Heart right ventricle (tissue), 16 donors: ENCODE measurements at regions not wholly inside any gene's neighbourhood (a gene's known extent, or its start where the extent isn't known, plus 50 kb on each side); places are given as distances from the start of the nearest gene placed in this dataset.

Source experiments
- ATAC-seq, 8 donors: fragments of 200-7000 bp; cut with Tn5 transposase; one replicate each; pipeline ENCODE4 v1.9.1; 2020; ENCODE audit warnings: mild to moderate bottlenecking in 8 of 8, moderate library complexity in 8 of 8, moderate number of reproducible peaks in 1 of 8
- DNase-seq, 2 donors: peaks; one replicate each; pipeline ENCODE4 v3.0.0-alpha.2; 2020
- H3K27ac ChIP-seq, 10 donors: fragments of 200-600 bp; sonication (generic) in 2 of 10; one replicate each; pipeline versions ENCODE4 v1.5.0 to v1.8.0; 2020 to 2022; ENCODE audit warnings: mild to moderate bottlenecking in 3 of 10
- H3K27me3 ChIP-seq, 7 donors: fragments of 200-600 bp; one replicate each; pipeline ENCODE4 v1.8.0; 2021 to 2022; ENCODE audit warnings: mild to moderate bottlenecking in 2 of 7
- H3K36me3 ChIP-seq, 9 donors: fragments of 200-600 bp; sonication (generic) in 1 of 9; one replicate each; pipeline versions ENCODE4 v1.5.0 to v1.8.0; 2020 to 2022; ENCODE audit warnings: mild to moderate bottlenecking in 2 of 9
- H3K4me1 ChIP-seq, 9 donors: fragments of 200-600 bp; sonication (generic) in 1 of 9; one replicate each; pipeline versions ENCODE4 v1.5.0 to v1.8.0; 2020 to 2022; ENCODE audit warnings: mild to moderate bottlenecking in 4 of 9
- H3K4me3 ChIP-seq, 10 donors: fragments of 200-600 bp; sonication (generic) in 2 of 10; one replicate each; pipeline versions ENCODE4 v1.5.0 to v1.8.0; 2020 to 2022; ENCODE audit warnings: mild to moderate bottlenecking in 7 of 10, moderate library complexity in 2 of 10
- H3K9me3 ChIP-seq, 11 donors: fragments of 200-600 bp in 10 of 11; sonication (generic) in 2 of 11; one replicate each; pipeline versions ENCODE4 v1.5.0 to v1.8.0; 2013 to 2022; ENCODE audit warnings: mild to moderate bottlenecking in 2 of 11, control low read depth in 1 of 11, moderate library complexity in 1 of 11
- CTCF ChIP-seq, 9 donors: fragments of 200-600 bp; sonication (generic) in 2 of 9; IDR thresholded peaks; one replicate each; pipeline versions ENCODE4 v1.5.0 to v1.8.0; 2021 to 2022; ENCODE audit warnings: antibody characterized with exemption in 9 of 9, mild to moderate bottlenecking in 5 of 9, moderate library complexity in 1 of 9
- WGBS, 2 donors: extraction: QIAGEN DNeasy Blood & Tissue Kit; methylation state at CpG; one replicate each; pipeline ENCODE4 v1.1.7; 2013; ENCODE audit warnings: inconsistent platforms in 1 of 2; 5-methylcytosine and 5-hydroxymethylcytosine counted together
- intact Hi-C, 10 donors: fragments of 100-400 bp; cut with DNase I; formaldehyde crosslinking; loops; one replicate each; pipeline versions ENCODE4 v1.11.1 to v1.14.2; 2022
- donor health status: Arrhythmogenic right ventricular cardiomyopathy.
- donor health status: ischemic (EF 13 %, LVEDD 7.1; RV severe dilation, severe dysfunction).
- donor health status: healthy with polysubstance abuse.
- donor health status: DM: no; HTN: yes; CAD: no.
- donor health status: DM: no; HTN: no; CAD: no.
- donor health status: ischemic (EF 25% LVEDD 6.9; RV normal size, moderate dysfunction).
- donor health status: ischemic (EF 25% LVEDD 5.7; RV mildly dilated, moderate dysfunction).
- donor health status: healthy.
- donor health status: DM: yes; HTN: yes; CAD: no.
- donor health status: Ischemic cardiomyopathy.
- donor health status: ischemic (EF 35%, LVEDD 5.7; RV mildly dilated, moderate dysfunction).
- donor health status: nonischemic (EF 11% LVEDD 7.7; RV severe dilation, severe dysfunction).
- donor health status: DM: yes; HTN: yes; CAD: no.
- donor health status: PGD.
- donor health status: ischemic (EF 29% LVEDD 5.4; RV normal size, mild dysfunction).
- donor health status: nonischemic (EF 23%, LVEDD 6.1; RV moderate dilation, normal function).

- intact Hi-C loops = no loop called here
- no peak for DNase-seq
- 83 to 88% methylated on average over 4 of the region's 4 CpGs for WGBS, 2 donors
- ATAC-seq = no peak
- Histone ChIP-seq H3K27ac (no peak overlapping the region), H3K36me3 (no peaks in the 10 kb centered on the region), H3K4me1 (no peaks in the 10 kb centered on the region), H3K9me3 (no peaks in the 10 kb centered on the region), H3K4me3 (no peak overlapping the region), H3K27me3 (peaks cover 0 to 9% (median 0%) of the 10 kb centered on the region in 7 donors)
- TF ChIP-seq CTCF (IDR thresholded peaks at IDR 0.05) = no peak
Measured at GRCh38 chr2:118720866-118721265, 126.6 kb downstream of the EN1 start.

DNA sequence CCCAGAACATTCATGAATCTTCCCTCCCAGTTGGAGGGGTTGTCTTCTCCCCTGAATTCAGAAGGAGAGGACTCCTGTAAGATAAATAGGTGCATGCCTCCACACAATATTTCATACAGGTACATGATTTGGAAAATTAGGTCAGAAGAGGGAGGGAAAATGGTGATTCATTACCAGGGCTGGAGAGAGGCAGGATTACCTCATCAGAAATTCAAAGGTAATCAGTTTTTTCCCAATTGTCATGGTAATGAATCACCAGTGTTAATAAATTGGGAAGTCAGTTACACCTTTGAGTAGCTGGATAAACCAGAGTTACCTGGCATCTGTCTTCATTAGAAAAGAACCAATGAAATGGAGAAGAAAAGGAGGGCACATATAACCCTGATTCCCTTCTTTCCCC is 128.5 kb downstream of the EN1 start:
- no peaks in the 10 kb centered on the region for H3K9me3 ChIP-seq
- no peak for TF ChIP-seq CTCF (IDR thresholded peaks at IDR 0.05)
- H3K27me3 ChIP-seq = peaks cover 0 to 9% (median 0%) of the 10 kb centered on the region in 7 donors
- H3K27ac ChIP-seq = no peak overlapping the region
- H3K4me3 ChIP-seq = no peak overlapping the region
- ATAC-seq = no peak
- H3K4me1 ChIP-seq = no peaks in the 10 kb centered on the region
- intact Hi-C loops = no loop called here
- no peaks in the 10 kb centered on the region for H3K36me3 ChIP-seq
- DNase-seq = no peak

DNA sequence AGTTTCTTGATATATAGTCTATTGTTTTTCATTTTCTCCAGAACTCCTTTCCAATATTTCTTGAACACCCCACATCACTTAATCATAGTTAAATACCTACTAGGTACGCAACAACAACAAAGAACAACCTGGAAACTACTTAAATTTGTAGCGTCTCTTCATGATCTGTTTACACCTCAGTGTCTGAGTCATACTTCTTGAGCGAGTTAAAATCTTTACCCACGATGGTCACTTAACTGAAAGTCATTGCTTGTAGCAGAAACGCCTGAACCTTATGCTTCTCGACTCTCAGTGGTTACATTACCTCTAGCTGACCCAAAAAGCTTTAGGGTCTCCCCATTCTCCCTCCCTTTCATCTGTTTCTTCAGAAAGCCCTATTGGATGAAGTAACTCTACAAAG is 131.3 kb downstream of the EN1 start:
- Histone ChIP-seq H3K4me1 (no peaks in the 10 kb centered on the region), H3K36me3 (no peaks in the 10 kb centered on the region), H3K27ac (no peak overlapping the region), H3K4me3 (no peak overlapping the region), H3K9me3 (no peaks in the 10 kb centered on the region), H3K27me3 (peaks cover 0 to 5% (median 0%) of the 10 kb centered on the region in 7 donors)
- intact Hi-C loops = no loop called here
- ATAC-seq (no peak), DNase-seq (no peak)
- no peak for TF ChIP-seq CTCF (IDR thresholded peaks at IDR 0.05)
- 84 to 87% methylated on average over 6 of the region's 6 CpGs for WGBS, 2 donors

- H3K4me1 ChIP-seq = no peaks in the 10 kb centered on the region
Measured at GRCh38 chr2:118714118-118714517, 133.3 kb downstream of the EN1 start.

More at GRCh38 chr2:118714118-118714517, 133.3 kb downstream of the EN1 start:
- TF ChIP-seq CTCF (IDR thresholded peaks at IDR 0.05) = no peak
- DNase-seq = no peak
- ATAC-seq = no peak
- intact Hi-C loops = no loop called here
- H3K4me3 ChIP-seq = no peak overlapping the region
- no peak overlapping the region for H3K27ac ChIP-seq
- WGBS, 2 donors = 80% methylated on average over 6 of the region's 6 CpGs
- H3K9me3 ChIP-seq = no peaks in the 10 kb centered on the region
- H3K27me3 ChIP-seq = peaks cover 0 to 5% (median 0%) of the 10 kb centered on the region in 7 donors
- H3K36me3 ChIP-seq = no peaks in the 10 kb centered on the region
